Muscle of leg (tissue), 3 donors: ENCODE measurements at regions not wholly inside any gene's neighbourhood (a gene's known extent, or its start where the extent isn't known, plus 50 kb on each side); places are given as distances from the start of the nearest gene placed in this dataset.

Source experiments
- DNase-seq: peaks from one replicate; pipeline ENCODE4 v3.0.0; 2013
- H3K27ac ChIP-seq: one replicate; pipeline ENCODE4 v1.5.1; 2013; ENCODE audit warnings: mild to moderate bottlenecking, low read length, control low read depth
- H3K27me3 ChIP-seq: one replicate; pipeline ENCODE4 v1.6.1; 2013; ENCODE audit warnings: low read length; ENCODE audit not compliant: control insufficient read depth, insufficient read depth
- H3K36me3 ChIP-seq: one replicate; pipeline ENCODE4 v1.6.1; 2013; ENCODE audit warnings: low read length; ENCODE audit not compliant: control insufficient read depth, insufficient read depth
- H3K4me1 ChIP-seq: one replicate; pipeline ENCODE4 v1.6.1; 2013; ENCODE audit warnings: low read length; ENCODE audit not compliant: control insufficient read depth, insufficient read depth
- H3K4me3 ChIP-seq: one replicate; pipeline ENCODE4 v1.5.1; 2013; ENCODE audit warnings: low read length, control low read depth
- H3K9me3 ChIP-seq: replicated peaks from 2 replicates; pipeline ENCODE4 v1.6.1; 2013; ENCODE audit warnings: low read depth, low read length; ENCODE audit not compliant: control insufficient read depth
- WGBS: methylation state at CpG from one replicate; pipeline ENCODE4 v1.1.5; 2013; ENCODE audit warnings: missing lambda C conversion rate; ENCODE audit not compliant: insufficient coverage; 5-methylcytosine and 5-hydroxymethylcytosine counted together

GRCh38 chr11:97325693-97326092 is 935.9 kb downstream of the JRKL start:
- 71% methylated on average over 2 of the region's 2 CpGs for WGBS
- Histone ChIP-seq H3K4me3 (no peak overlapping the region), H3K27me3 (no peaks in the 10 kb centered on the region), H3K4me1 (no peaks in the 10 kb centered on the region), H3K9me3 (no peaks in the 10 kb centered on the region), H3K36me3 (no peaks in the 10 kb centered on the region), H3K27ac (no peak overlapping the region)
- no peak for DNase-seq

GRCh38 chr11:97332271-97332670 is 942.5 kb downstream of the JRKL start:
- H3K27ac ChIP-seq: no peak overlapping the region
- H3K36me3 ChIP-seq: no peaks in the 10 kb centered on the region
- no peak overlapping the region for H3K4me3 ChIP-seq
- H3K27me3 ChIP-seq: no peaks in the 10 kb centered on the region
- no peaks in the 10 kb centered on the region for H3K9me3 ChIP-seq
- no peaks in the 10 kb centered on the region for H3K4me1 ChIP-seq
- DNase-seq: no peak
- WGBS: no CpG with 5 or more reads among the region's 2 CpGs

- Histone ChIP-seq H3K27me3 (no peaks in the 10 kb centered on the region), H3K27ac (no peak overlapping the region), H3K36me3 (no peaks in the 10 kb centered on the region), H3K4me3 (no peak overlapping the region), H3K4me1 (no peaks in the 10 kb centered on the region), H3K9me3 (no peaks in the 10 kb centered on the region)
- no peak for DNase-seq
- WGBS: 100% methylated on average over 1 of the region's 4 CpGs
Measured at GRCh38 chr11:97336064-97336463, 946.3 kb downstream of the JRKL start.

- H3K4me3 ChIP-seq: no peak overlapping the region
- H3K9me3 ChIP-seq: no peaks in the 10 kb centered on the region
- WGBS: no CpG with 5 or more reads among the region's 3 CpGs
- no peaks in the 10 kb centered on the region for H3K4me1 ChIP-seq
- no peaks in the 10 kb centered on the region for H3K27me3 ChIP-seq
- H3K27ac ChIP-seq: no peak overlapping the region
- DNase-seq: no peak
- H3K36me3 ChIP-seq: no peaks in the 10 kb centered on the region
Measured at GRCh38 chr11:97345032-97345431, 955.2 kb downstream of the JRKL start.

- WGBS: no CpG with 5 or more reads among the region's 4 CpGs
- Histone ChIP-seq H3K27ac (no peak overlapping the region), H3K27me3 (no peaks in the 10 kb centered on the region), H3K36me3 (no peaks in the 10 kb centered on the region), H3K4me3 (no peak overlapping the region), H3K9me3 (no peaks in the 10 kb centered on the region), H3K4me1 (no peaks in the 10 kb centered on the region)
- DNase-seq: no peak
Measured at GRCh38 chr11:97349201-97349600, 959.4 kb downstream of the JRKL start.

- no peaks in the 10 kb centered on the region for H3K9me3 ChIP-seq
- H3K4me3 ChIP-seq: no peak overlapping the region
- no peaks in the 10 kb centered on the region for H3K27me3 ChIP-seq
- WGBS: 60% methylated on average over 1 of the region's 2 CpGs
- no peaks in the 10 kb centered on the region for H3K4me1 ChIP-seq
- no peak overlapping the region for H3K27ac ChIP-seq
- no peaks in the 10 kb centered on the region for H3K36me3 ChIP-seq
- no peak for DNase-seq
Measured at GRCh38 chr11:97351939-97352338, 962.1 kb downstream of the JRKL start.

GRCh38 chr11:97354026-97354425 is 964.2 kb downstream of the JRKL start:
- no CpG with 5 or more reads among the region's 1 CpG for WGBS
- H3K4me1 ChIP-seq: no peaks in the 10 kb centered on the region
- no peaks in the 10 kb centered on the region for H3K36me3 ChIP-seq
- no peak overlapping the region for H3K4me3 ChIP-seq
- no peak for DNase-seq
- H3K27me3 ChIP-seq: no peaks in the 10 kb centered on the region
- no peak overlapping the region for H3K27ac ChIP-seq
- no peaks in the 10 kb centered on the region for H3K9me3 ChIP-seq

GRCh38 chr11:97354576-97354975 is 964.8 kb downstream of the JRKL start:
- no peaks in the 10 kb centered on the region for H3K9me3 ChIP-seq
- H3K4me1 ChIP-seq: no peaks in the 10 kb centered on the region
- no peak for DNase-seq
- WGBS: no CpG with 5 or more reads among the region's 2 CpGs
- H3K36me3 ChIP-seq: no peaks in the 10 kb centered on the region
- no peaks in the 10 kb centered on the region for H3K27me3 ChIP-seq
- no peak overlapping the region for H3K4me3 ChIP-seq
- no peak overlapping the region for H3K27ac ChIP-seq

- no peak overlapping the region for H3K4me3 ChIP-seq
- H3K9me3 ChIP-seq: no peaks in the 10 kb centered on the region
- no peak overlapping the region for H3K27ac ChIP-seq
- no peak for DNase-seq
- no peaks in the 10 kb centered on the region for H3K36me3 ChIP-seq
- H3K4me1 ChIP-seq: no peaks in the 10 kb centered on the region
- H3K27me3 ChIP-seq: no peaks in the 10 kb centered on the region
Measured at GRCh38 chr11:97355230-97355629, 965.4 kb downstream of the JRKL start.

- Histone ChIP-seq H3K36me3 (no peaks in the 10 kb centered on the region), H3K27ac (no peak overlapping the region), H3K4me3 (no peak overlapping the region), H3K27me3 (no peaks in the 10 kb centered on the region), H3K4me1 (no peaks in the 10 kb centered on the region), H3K9me3 (no peaks in the 10 kb centered on the region)
- WGBS: no CpG with 5 or more reads among the region's 3 CpGs
- no peak for DNase-seq
Measured at GRCh38 chr11:97356144-97356543, 966.3 kb downstream of the JRKL start.

GRCh38 chr11:97359016-97359415 is 969.2 kb downstream of the JRKL start:
- no peaks in the 10 kb centered on the region for H3K9me3 ChIP-seq
- no peak overlapping the region for H3K4me3 ChIP-seq
- no peaks in the 10 kb centered on the region for H3K27me3 ChIP-seq
- DNase-seq: no peak
- no peak overlapping the region for H3K27ac ChIP-seq
- H3K4me1 ChIP-seq: no peaks in the 10 kb centered on the region
- WGBS: 100% methylated on average over 1 of the region's 4 CpGs
- H3K36me3 ChIP-seq: no peaks in the 10 kb centered on the region
